Activated T-cell treated with anti-CD3 and anti-CD28 coated beads, Interleukin-2, amount 50 U/mL, for 72 hours (primary cell): ENCODE measurements at regions not wholly inside any gene's neighbourhood (a gene's known extent, or its start where the extent isn't known, plus 50 kb on each side); places are given as distances from the start of the nearest gene placed in this dataset.
"Not testable (repeated sequence)": the region's sequence is repeated elsewhere in the genome, so short reads cannot be mapped to it uniquely, and the experiment has no call there.

Source experiments
- ATAC-seq, 2 donors: fragments of 150-1000 bp; cut with Tn5 transposase; replicated peaks in 1 of 2; 2 replicates each; pipeline ENCODE4 v1.10.0; 2021; ENCODE audit warnings: moderate library complexity in 2 of 2, mild to moderate bottlenecking in 1 of 2
- DNase-seq, 2 donors: peaks; one replicate each; pipeline ENCODE4 v3.0.0; 2021 to 2022; ENCODE audit warnings: mixed read lengths in 1 of 2
- H3K27ac Mint-ChIP-seq: one replicate; pipeline ENCODE4 v1.8.0; 2022; ENCODE audit warnings: mild to moderate bottlenecking, moderate library complexity, mixed read lengths
- H3K27me3 Mint-ChIP-seq: one replicate; pipeline ENCODE4 v1.8.0; 2022; ENCODE audit warnings: low read depth, mixed read lengths
- H3K36me3 Mint-ChIP-seq, 2 donors: one replicate each; pipeline ENCODE4 v1.8.0; 2022; ENCODE audit warnings: mixed read lengths in 2 of 2, mild to moderate bottlenecking in 1 of 2; ENCODE audit not compliant: insufficient read depth in 2 of 2
- H3K4me1 Mint-ChIP-seq: one replicate; pipeline ENCODE4 v1.8.0; 2022; ENCODE audit warnings: low read depth, mixed read lengths
- H3K4me3 Mint-ChIP-seq, 2 donors: one replicate each; pipeline ENCODE4 v1.8.0; 2022; ENCODE audit warnings: mild to moderate bottlenecking in 2 of 2, mixed read lengths in 2 of 2, moderate library complexity in 2 of 2
- H3K9me3 Mint-ChIP-seq, 2 donors: one replicate each; pipeline ENCODE4 v1.8.0; 2022; ENCODE audit warnings: mixed read lengths in 2 of 2

GRCh38 chr5:45105491-45105994 is 296.8 kb downstream of the MRPS30 start:
- no peaks in the 10 kb centered on the region for H3K4me1 Mint-ChIP-seq
- no peak for DNase-seq

DNA sequence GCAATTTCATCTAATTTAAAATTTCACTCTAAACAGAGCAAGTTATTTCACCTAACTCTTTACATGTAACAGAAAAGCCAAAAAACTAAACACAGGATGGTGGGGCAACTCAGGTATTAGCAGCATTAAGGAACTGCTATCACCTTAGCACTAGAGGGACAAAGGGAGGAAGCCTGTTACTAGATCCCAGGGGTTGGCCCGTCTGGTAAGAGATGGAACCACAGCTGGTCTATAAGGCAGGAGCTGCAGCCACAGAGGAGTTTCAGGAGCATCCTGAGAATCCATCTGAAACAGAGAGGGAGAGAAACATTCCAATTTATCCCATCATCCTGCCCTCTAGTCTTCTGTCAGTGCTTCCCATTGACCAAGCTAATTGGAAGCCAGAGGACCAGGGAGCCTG is 300.3 kb downstream of the MRPS30 start:
- Mint-ChIP-seq H3K4me1 (no peaks in the 10 kb centered on the region), H3K9me3 (peaks cover 1 to 13% of the 10 kb centered on the region in 2 donors), H3K27me3 (no peaks in the 10 kb centered on the region), H3K27ac (no peak overlapping the region), H3K36me3 (no peaks in the 10 kb centered on the region), H3K4me3 (no peak overlapping the region)
- ATAC-seq (no peak), DNase-seq (no peak)

More at GRCh38 chr5:45105491-45105994, 296.8 kb downstream of the MRPS30 start:
- no peak overlapping the region for H3K27ac Mint-ChIP-seq
- peaks cover 9 to 21% of the 10 kb centered on the region in 2 donors for H3K9me3 Mint-ChIP-seq
- no peaks in the 10 kb centered on the region for H3K27me3 Mint-ChIP-seq
- H3K4me3 Mint-ChIP-seq: no peak overlapping the region
- H3K36me3 Mint-ChIP-seq: no peaks in the 10 kb centered on the region
- no peak for ATAC-seq

- H3K27ac Mint-ChIP-seq: no peak overlapping the region
- H3K9me3 Mint-ChIP-seq: peaks cover 5 to 11% of the 10 kb centered on the region in 2 donors
- no peaks in the 10 kb centered on the region for H3K27me3 Mint-ChIP-seq
- no peaks in the 10 kb centered on the region for H3K4me1 Mint-ChIP-seq
- DNase-seq (no peak), ATAC-seq (no peak)
- no peak overlapping the region for H3K4me3 Mint-ChIP-seq
- no peaks in the 10 kb centered on the region for H3K36me3 Mint-ChIP-seq
Observed at GRCh38 chr5:45109636-45110035, 300.9 kb downstream of the MRPS30 start.

DNA sequence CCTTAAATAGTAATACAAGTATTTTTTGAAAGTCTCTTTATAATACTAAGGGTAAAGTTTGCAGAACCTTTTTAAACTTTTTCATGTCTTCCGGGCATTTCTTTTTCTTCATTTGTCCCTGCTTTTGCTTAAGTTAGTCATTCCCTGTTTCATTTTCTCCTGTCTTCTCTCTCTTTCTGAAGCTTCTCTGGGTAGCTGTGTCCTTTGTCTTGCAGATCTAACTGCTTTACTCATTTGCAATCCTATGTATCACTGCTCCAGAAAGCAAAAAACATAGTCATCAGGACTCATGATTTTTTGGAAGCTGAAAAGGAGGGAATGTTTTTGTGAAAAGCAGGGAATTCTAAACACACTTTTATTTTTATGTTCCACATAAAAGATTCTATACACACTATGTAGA is 301.7 kb downstream of the MRPS30 start:
- DNase-seq: no peak
- H3K27me3 Mint-ChIP-seq: no peaks in the 10 kb centered on the region
- no peaks in the 10 kb centered on the region for H3K4me1 Mint-ChIP-seq
- no peak for ATAC-seq
- H3K9me3 Mint-ChIP-seq: peaks cover 4 to 5% of the 10 kb centered on the region in 2 donors
- H3K4me3 Mint-ChIP-seq: no peak overlapping the region
- H3K27ac Mint-ChIP-seq: no peak overlapping the region
- no peaks in the 10 kb centered on the region for H3K36me3 Mint-ChIP-seq

DNA sequence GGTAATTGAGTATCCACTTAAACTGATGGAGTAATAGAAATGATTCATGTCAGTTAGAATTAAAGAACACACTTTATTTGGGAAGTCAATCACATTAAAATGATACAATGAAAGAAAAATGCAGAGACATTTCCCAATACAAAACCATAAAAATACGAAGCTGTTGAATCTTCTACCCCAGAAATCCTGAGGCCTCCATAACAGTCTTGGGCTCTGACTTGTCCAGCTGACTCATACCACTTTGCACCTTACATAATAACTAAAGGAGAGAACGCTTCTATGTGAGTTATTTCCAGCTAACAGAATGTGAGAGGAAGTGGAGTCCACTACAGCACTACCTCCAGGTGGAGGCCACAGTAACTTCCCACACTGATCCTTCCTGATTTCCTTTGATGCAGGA is 305.0 kb downstream of the MRPS30 start:
- no peak overlapping the region for H3K27ac Mint-ChIP-seq
- H3K27me3 Mint-ChIP-seq: no peaks in the 10 kb centered on the region
- H3K36me3 Mint-ChIP-seq: peaks cover 0 to 4% of the 10 kb centered on the region in 2 donors
- DNase-seq (no peak), ATAC-seq (no peak)
- peaks cover 4 to 12% of the 10 kb centered on the region in 2 donors for H3K9me3 Mint-ChIP-seq
- no peak overlapping the region for H3K4me3 Mint-ChIP-seq
- H3K4me1 Mint-ChIP-seq: no peaks in the 10 kb centered on the region

DNA sequence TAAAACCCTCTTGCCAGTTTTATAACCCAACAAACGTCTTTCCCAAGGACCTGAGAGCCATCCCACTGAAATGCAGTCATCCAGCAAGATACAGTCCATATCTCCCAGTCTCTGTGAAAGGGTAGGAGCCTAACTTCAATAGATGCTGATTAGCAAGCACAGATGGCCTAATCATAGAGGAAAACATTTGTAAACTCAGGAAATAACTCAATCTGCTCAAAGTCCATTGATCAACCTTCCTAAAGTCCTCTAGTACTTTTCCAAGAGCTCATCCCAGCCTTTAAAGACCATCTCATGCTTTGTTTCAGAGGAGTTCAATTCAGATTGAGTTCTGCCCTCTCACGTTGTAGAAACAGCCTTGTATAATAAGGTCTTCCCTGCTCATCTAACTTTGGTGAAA is 324.2 kb downstream of the MRPS30 start:
- Mint-ChIP-seq H3K4me1 (no peaks in the 10 kb centered on the region), H3K9me3 (peaks cover 7% of the 10 kb centered on the region in 2 donors), H3K27me3 (no peaks in the 10 kb centered on the region), H3K36me3 (no peaks in the 10 kb centered on the region), H3K27ac (no peak overlapping the region), H3K4me3 (no peak overlapping the region)
- ATAC-seq (no peak), DNase-seq (no peak)

- Mint-ChIP-seq H3K4me3 (no peak overlapping the region), H3K27me3 (no peaks in the 10 kb centered on the region), H3K27ac (no peak overlapping the region), H3K36me3 (no peaks in the 10 kb centered on the region), H3K4me1 (no peaks in the 10 kb centered on the region), H3K9me3 (peaks cover 6 to 15% of the 10 kb centered on the region in 2 donors)
- ATAC-seq: no peak
- DNase-seq: no peak
Observed at GRCh38 chr5:45162974-45163373, 354.2 kb downstream of the MRPS30 start.

DNA sequence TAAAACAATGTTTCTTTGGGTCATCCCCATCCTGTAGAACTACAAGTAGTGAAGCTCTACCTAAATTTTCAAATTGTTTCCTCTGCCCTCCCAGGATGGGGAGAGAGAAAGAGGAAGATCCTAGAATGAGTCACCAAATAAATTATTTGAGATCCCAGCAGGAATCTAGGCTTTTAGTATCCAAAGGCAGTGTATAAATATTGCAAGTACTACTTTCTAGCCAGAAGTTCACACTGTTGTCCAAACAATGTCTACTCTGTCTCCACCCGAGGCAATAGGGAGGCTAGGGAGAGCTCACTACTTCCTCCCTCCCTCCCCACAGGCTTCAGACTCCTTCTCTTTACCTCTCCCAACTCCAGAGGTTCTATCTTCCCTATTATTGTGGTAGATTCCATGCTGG is 362.8 kb downstream of the MRPS30 start:
- no peak for ATAC-seq
- H3K4me1 Mint-ChIP-seq: no peaks in the 10 kb centered on the region
- no peaks in the 10 kb centered on the region for H3K36me3 Mint-ChIP-seq
- H3K4me3 Mint-ChIP-seq: no peak overlapping the region
- no peaks in the 10 kb centered on the region for H3K27me3 Mint-ChIP-seq
- peaks cover 4 to 5% of the 10 kb centered on the region in 2 donors for H3K9me3 Mint-ChIP-seq
- H3K27ac Mint-ChIP-seq: no peak overlapping the region
- DNase-seq: no peak

- not testable (repeated sequence) for H3K9me3 Mint-ChIP-seq, H3K27me3 Mint-ChIP-seq, H3K4me1 Mint-ChIP-seq, H3K36me3 Mint-ChIP-seq, H3K4me3 Mint-ChIP-seq, DNase-seq, H3K27ac Mint-ChIP-seq, ATAC-seq
Observed at GRCh38 chr5:45172634-45173033, 363.9 kb downstream of the MRPS30 start.

DNA sequence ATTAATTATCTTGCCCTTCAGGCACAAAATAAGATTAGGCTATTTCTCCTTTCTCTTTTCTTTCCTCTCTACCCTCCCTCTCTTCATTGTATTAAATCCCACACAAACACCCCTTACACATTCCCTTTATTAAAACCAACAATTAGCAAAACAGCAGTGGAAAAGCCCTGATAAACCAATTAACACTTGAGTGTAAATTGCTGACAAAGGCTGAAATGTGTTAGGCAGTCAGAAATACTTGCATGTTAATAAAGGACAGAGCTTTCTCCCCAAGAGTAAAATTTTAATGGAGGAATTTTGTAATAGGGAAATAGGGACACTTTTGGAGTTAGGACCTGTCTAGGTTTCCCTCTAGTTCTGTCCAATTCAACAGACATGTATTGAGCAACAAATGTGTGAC is 370.9 kb downstream of the MRPS30 start:
- Mint-ChIP-seq H3K36me3 (peaks cover 0 to 2% of the 10 kb centered on the region in 2 donors), H3K9me3 (peaks cover 6 to 15% of the 10 kb centered on the region in 2 donors), H3K27ac (no peak overlapping the region), H3K27me3 (no peaks in the 10 kb centered on the region), H3K4me1 (no peaks in the 10 kb centered on the region), H3K4me3 (no peak overlapping the region)
- ATAC-seq (no peak), DNase-seq (no peak)

DNA sequence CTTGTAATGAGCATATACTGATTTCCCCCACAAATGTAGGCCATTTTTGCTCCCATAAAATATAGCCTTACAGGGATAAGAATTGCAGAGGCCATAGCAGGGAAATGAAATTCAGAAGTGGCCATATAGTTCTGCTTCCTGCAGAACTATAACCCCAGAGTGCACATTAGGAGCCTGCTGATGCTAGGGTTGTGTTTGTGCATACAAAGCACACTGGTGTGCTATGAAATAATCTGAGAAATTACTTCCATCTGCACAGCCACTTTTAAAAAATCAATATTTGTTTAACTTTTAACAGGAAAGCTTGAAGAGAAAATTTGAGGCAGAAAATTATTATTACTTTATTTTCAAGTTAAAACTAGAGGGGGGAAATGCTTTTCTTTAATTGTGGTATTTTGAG is 380.3 kb downstream of the MRPS30 start:
- Mint-ChIP-seq H3K36me3 (no peaks in the 10 kb centered on the region), H3K9me3 (peaks cover 5 to 10% of the 10 kb centered on the region in 2 donors), H3K27ac (no peak overlapping the region), H3K27me3 (no peaks in the 10 kb centered on the region), H3K4me1 (no peaks in the 10 kb centered on the region), H3K4me3 (no peak overlapping the region)
- ATAC-seq (no peak), DNase-seq (no peak)

GRCh38 chr5:45189481-45189880 is 380.7 kb downstream of the MRPS30 start:
- Mint-ChIP-seq H3K27ac (no peak overlapping the region), H3K4me1 (no peaks in the 10 kb centered on the region), H3K36me3 (no peaks in the 10 kb centered on the region), H3K27me3 (no peaks in the 10 kb centered on the region), H3K4me3 (no peak overlapping the region), H3K9me3 (peaks cover 5 to 7% of the 10 kb centered on the region in 2 donors)
- no peak for DNase-seq
- no peak for ATAC-seq

DNA sequence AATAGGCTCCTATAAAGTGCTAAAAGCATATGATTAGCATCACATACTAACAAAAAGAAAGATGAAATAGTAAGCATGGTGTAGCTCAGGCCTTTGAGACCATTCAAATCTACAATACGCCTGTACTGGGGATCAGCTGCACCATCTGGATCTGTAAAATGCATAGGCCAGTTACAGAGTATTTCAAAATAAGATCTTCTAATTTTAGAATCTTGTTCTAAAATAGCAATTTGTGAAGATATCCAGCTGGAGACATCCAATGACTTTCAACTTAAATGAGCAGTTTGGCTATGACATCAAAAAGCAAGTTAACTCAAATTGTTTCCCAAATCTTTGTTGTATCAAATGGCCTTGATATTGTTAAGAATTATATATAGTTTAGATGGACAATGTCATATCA is 386.3 kb downstream of the MRPS30 start:
- H3K27ac Mint-ChIP-seq: no peak overlapping the region
- ATAC-seq (no peak), DNase-seq (no peak)
- H3K4me3 Mint-ChIP-seq: no peak overlapping the region
- no peaks in the 10 kb centered on the region for H3K27me3 Mint-ChIP-seq
- H3K9me3 Mint-ChIP-seq: peaks cover 8 to 10% of the 10 kb centered on the region in 2 donors
- H3K4me1 Mint-ChIP-seq: no peaks in the 10 kb centered on the region
- H3K36me3 Mint-ChIP-seq: no peaks in the 10 kb centered on the region
